SK-N-SH treated with all-trans-retinoic acid at 6 μM for 48 hours (cell line): ENCODE measurements at regions not wholly inside any gene's neighbourhood (a gene's known extent, or its start where the extent isn't known, plus 50 kb on each side); places are given as distances from the start of the nearest gene placed in this dataset.

Experiments
- OSR1 ChIP-seq: fragments of 250-450 bp; sonication (Bioruptor Pico); IDR thresholded peaks from 2 replicates; pipeline ENCODE4 v1.8.0; 2022; ENCODE audit warnings: moderate library complexity, mild to moderate bottlenecking, inconsistent platforms
- SNAI2 ChIP-seq: fragments of 250-450 bp; sonication (Bioruptor Pico); IDR thresholded peaks from 2 replicates; pipeline ENCODE4 v1.5.0; 2020; ENCODE audit warnings: mild to moderate bottlenecking, moderate library complexity
- TCF4 ChIP-seq: fragments of 250-450 bp; sonication (Bioruptor Pico); IDR thresholded peaks from 2 replicates; pipeline ENCODE4 v1.8.0; 2021; ENCODE audit warnings: mild to moderate bottlenecking, moderate library complexity, borderline replicate concordance

GRCh38 chr16:55933038-55933437 is 57.9 kb upstream of the CES5A start:
- no peak for TF ChIP-seq OSR1 (CRISPR knock-in tag)
- no peak for TF ChIP-seq TCF4
- TF ChIP-seq SNAI2: no peak
